Activated CD8-positive, alpha-beta T cell treated with anti-CD3 and anti-CD28 coated beads, Interleukin-2, amount 10 ng/mL, durations not matched to agents 7 days and 5 days (primary cell): ENCODE measurements at regions not wholly inside any gene's neighbourhood (a gene's known extent, or its start where the extent isn't known, plus 50 kb on each side); places are given as distances from the start of the nearest gene placed in this dataset. TPM values are rescaled to one million over a fixed set of nuclear protein-coding genes. Genes with fewer than 3 reads are reported as not detected.

ENCODE experiments used
- ATAC-seq: fragments of 150-1000 bp; cut with Tn5 transposase; one replicate; pipeline ENCODE4 v1.10.0; 2021; ENCODE audit warnings: moderate library complexity
- CTCF ChIA-PET: fragments of 350-600 bp; sonication (Branson Sonifier 250); formaldehyde crosslinking; loops from one replicate; lab custom pipeline; 2021; ENCODE audit warnings: antibody characterized with exemption; lab: Charles Lee
- POLR2A ChIA-PET: fragments of 350-600 bp; sonication (Branson Sonifier 250); formaldehyde crosslinking; loops from one replicate; lab custom pipeline; 2021; ENCODE audit warnings: antibody characterized with exemption; lab: Charles Lee
- DNase-seq: peaks from one replicate; pipeline ENCODE4 v3.0.0-alpha.2; 2020
- H3K27ac Mint-ChIP-seq: one replicate; pipeline ENCODE4 v1.8.0; 2021; ENCODE audit warnings: mild to moderate bottlenecking, mixed read lengths
- H3K27me3 Mint-ChIP-seq: one replicate; pipeline ENCODE4 v1.8.0; 2021; ENCODE audit warnings: low read depth, mixed read lengths
- H3K36me3 Mint-ChIP-seq: one replicate; pipeline ENCODE4 v1.8.0; 2021; ENCODE audit warnings: low read depth, mixed read lengths
- H3K4me1 Mint-ChIP-seq: one replicate; pipeline ENCODE4 v1.8.0; 2021; ENCODE audit warnings: low read depth, mixed read lengths
- H3K4me3 Mint-ChIP-seq: one replicate; pipeline ENCODE4 v1.8.0; 2021; ENCODE audit warnings: mild to moderate bottlenecking, mixed read lengths
- H3K9me3 Mint-ChIP-seq: one replicate; pipeline ENCODE4 v1.8.0; 2022; ENCODE audit warnings: mixed read lengths; ENCODE audit not compliant: insufficient read depth
- microRNA-seq: library from miRNA; unstranded; fragments of <30 nt; microRNA quantifications from one replicate; pipeline ENCODE4 v1.2.0, GENCODE V29; 2022

DNA sequence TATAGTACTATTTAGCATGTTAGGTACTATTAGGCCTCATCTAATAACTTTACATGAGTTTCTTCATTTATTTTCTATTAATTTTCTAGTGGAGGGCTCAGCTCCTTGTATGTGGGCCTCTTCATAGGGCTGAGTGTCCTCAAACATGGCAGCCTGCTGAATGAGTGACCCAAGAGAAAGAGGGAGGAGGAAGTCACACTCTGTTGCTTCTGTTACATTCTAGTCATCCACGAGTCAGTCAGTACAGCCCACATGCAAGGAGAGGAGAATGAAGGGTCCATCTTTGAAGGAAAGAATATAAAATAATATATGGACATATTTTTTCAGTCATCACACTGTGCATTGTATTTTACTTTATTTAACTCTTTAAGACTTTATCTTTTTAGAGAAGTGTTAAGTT, 66.6 kb upstream of the NR3C1 start:
- H3K9me3 Mint-ChIP-seq, result no peaks in the 10 kb centered on the region
- peaks cover 2% of the 10 kb centered on the region for H3K27me3 Mint-ChIP-seq
- POLR2A ChIA-PET, result no interaction called here
- ATAC-seq (no peak), DNase-seq (no peak)
- no peak overlapping the region for H3K27ac Mint-ChIP-seq
- CTCF ChIA-PET, result no interaction called here
- no peaks in the 10 kb centered on the region for H3K4me1 Mint-ChIP-seq
- no peaks in the 10 kb centered on the region for H3K36me3 Mint-ChIP-seq
- no peak overlapping the region for H3K4me3 Mint-ChIP-seq

DNA sequence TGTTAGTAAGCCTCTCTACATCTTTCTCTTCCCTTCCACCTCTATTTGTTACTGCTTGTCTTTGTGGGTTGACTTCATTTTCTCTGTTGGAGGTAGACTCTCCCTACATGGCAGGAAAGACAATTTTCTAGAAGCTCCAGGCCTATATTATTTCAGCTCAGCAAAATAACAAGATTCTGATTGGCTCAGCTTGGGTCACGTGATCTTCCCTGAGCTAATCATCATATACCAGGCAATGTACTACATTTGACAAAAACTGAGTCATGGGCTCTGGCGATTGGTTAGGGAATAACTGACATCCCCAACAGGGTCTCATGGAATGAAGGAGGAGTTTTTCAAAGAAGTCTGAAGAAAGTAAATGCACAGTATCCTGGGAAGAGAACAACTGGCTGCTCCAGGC, 65.6 kb upstream of the NR3C1 start:
- no peaks in the 10 kb centered on the region for H3K36me3 Mint-ChIP-seq
- H3K4me3 Mint-ChIP-seq, result no peak overlapping the region
- CTCF ChIA-PET, result no interaction called here
- POLR2A ChIA-PET, result interaction anchor here (0.9 kb wide), 1 partner anchor 587 kb away, joined by 3 read pairs; no protein-coding TSS in a partner anchor
- no peaks in the 10 kb centered on the region for H3K27me3 Mint-ChIP-seq
- no peak for ATAC-seq
- H3K4me1 Mint-ChIP-seq, result no peaks in the 10 kb centered on the region
- DNase-seq, result no peak
- no peak overlapping the region for H3K27ac Mint-ChIP-seq
- H3K9me3 Mint-ChIP-seq, result no peaks in the 10 kb centered on the region

DNA sequence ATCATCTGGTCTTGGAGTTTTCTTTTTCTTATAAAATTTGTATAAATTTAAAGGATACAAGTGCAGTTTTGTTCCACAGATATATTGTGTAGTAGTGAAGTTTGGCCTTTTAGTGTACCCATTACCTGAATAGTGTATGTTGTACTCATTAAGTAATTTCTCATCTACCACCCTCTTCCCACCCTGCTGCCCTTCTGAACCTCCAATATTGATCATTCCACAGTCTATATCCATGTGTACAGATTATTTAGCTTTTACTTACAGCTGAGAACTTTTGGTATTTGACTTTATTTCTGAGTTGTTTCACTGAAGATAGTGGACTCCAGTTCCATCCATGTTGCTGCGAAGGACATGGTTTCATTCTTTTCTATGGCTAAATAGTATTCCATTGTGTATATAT, 63.1 kb upstream of the NR3C1 start:
- POLR2A ChIA-PET, result no interaction called here
- DNase-seq, result no peak
- CTCF ChIA-PET, result no interaction called here

DNA sequence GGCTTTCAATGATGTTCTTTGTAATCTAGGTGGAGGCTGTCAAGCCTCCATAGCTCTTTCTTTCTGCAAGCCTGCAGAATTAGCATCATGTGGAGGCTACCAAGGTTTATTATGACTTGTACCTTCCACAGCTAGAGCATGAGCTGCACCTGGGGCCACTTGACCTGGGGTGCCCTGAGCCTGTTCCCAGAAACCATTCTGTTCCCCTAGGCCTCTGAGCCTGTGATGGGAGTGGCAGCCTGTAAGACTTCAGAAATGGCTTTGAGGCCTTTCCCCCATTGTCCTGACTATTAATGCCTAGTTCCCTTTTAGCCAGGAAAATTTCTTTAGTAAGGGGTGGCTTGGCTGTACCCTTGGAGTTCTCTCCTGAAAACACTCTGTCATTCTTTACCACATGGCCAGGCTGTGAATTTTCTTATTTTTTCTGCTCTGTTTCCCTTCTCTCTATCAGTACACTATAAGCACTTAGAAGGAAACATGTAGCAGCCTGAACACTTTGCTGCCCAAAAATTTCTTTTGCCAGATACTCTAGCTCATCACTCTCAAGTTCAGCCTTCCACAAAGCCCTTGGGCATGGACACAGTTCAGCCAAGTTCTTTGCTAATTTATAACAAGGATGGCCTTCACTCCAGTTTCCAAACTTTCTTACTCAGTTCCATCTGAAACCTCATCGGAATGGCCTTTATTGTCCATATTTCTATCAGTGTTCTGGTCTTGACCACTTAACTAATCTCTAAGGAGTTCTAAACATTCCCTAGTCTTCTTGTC, 61.4 kb upstream of the NR3C1 start:
- ATAC-seq (no peak), DNase-seq (no peak)
- Mint-ChIP-seq H3K4me1 (no peaks in the 10 kb centered on the region), H3K27ac (no peak overlapping the region), H3K4me3 (no peak overlapping the region), H3K36me3 (no peaks in the 10 kb centered on the region), H3K9me3 (no peaks in the 10 kb centered on the region), H3K27me3 (no peaks in the 10 kb centered on the region)
- ChIA-PET POLR2A (no interaction called here), CTCF (no interaction called here)

More for the DNA sequence above, 63.1 kb upstream of the NR3C1 start:
- no peak overlapping the region for H3K4me3 Mint-ChIP-seq
- no peak overlapping the region for H3K27ac Mint-ChIP-seq
- no peaks in the 10 kb centered on the region for H3K27me3 Mint-ChIP-seq
- no peaks in the 10 kb centered on the region for H3K4me1 Mint-ChIP-seq
- H3K36me3 Mint-ChIP-seq, result no peaks in the 10 kb centered on the region
- no peak for ATAC-seq
- no peaks in the 10 kb centered on the region for H3K9me3 Mint-ChIP-seq

DNA sequence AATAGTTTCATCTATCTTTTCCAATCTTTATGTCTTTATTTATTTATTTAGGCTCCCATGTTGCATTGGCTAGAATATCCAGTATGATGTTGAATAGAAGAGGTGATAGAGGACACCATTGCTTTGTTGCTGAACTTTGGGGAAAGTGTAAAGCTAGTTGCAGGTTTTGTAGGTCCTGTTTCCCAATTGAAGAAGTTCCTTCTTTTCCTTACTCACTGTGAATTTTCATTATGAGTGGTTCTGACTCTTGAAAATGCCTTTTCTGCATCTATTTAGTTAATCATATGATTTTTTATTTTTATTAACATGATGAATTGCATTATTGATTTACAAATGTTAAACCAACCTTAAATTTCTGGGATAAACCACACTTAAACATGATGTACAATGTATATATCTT, 58.9 kb upstream of the NR3C1 start:
- ChIA-PET CTCF (no interaction called here), POLR2A (no interaction called here)
- Mint-ChIP-seq H3K4me1 (no peaks in the 10 kb centered on the region), H3K36me3 (no peaks in the 10 kb centered on the region), H3K9me3 (no peaks in the 10 kb centered on the region), H3K27ac (no peak overlapping the region), H3K4me3 (no peak overlapping the region), H3K27me3 (no peaks in the 10 kb centered on the region)
- no peak for DNase-seq
- no peak for ATAC-seq

DNA sequence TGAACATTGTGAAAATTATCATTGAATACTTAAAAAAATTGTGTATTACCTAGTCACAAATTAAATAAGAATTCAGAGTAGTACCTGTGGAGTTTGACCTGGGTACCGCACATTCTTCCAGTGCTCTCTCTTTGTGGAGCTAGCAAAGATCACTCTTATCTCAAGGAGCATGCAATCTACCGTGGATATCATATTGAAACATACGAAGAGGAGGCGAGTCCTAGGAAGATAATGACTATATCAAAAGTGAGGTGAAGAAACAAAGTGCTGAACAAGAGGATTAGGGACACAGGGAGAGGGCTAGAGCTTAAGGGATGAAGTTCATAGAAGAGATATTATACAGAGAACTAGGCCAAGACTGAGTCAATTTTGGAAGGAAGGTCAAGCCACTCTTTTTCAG, 55.9 kb upstream of the NR3C1 start:
- Mint-ChIP-seq H3K36me3 (no peaks in the 10 kb centered on the region), H3K4me1 (no peaks in the 10 kb centered on the region), H3K27me3 (no peaks in the 10 kb centered on the region), H3K27ac (no peak overlapping the region), H3K4me3 (no peak overlapping the region), H3K9me3 (no peaks in the 10 kb centered on the region)
- ChIA-PET POLR2A (no interaction called here), CTCF (interaction anchor here (1.4 kb wide), 1 partner anchor 12 kb away, joined by 3 read pairs; no protein-coding TSS in a partner anchor)
- no peak for DNase-seq
- ATAC-seq, result no peak

DNA sequence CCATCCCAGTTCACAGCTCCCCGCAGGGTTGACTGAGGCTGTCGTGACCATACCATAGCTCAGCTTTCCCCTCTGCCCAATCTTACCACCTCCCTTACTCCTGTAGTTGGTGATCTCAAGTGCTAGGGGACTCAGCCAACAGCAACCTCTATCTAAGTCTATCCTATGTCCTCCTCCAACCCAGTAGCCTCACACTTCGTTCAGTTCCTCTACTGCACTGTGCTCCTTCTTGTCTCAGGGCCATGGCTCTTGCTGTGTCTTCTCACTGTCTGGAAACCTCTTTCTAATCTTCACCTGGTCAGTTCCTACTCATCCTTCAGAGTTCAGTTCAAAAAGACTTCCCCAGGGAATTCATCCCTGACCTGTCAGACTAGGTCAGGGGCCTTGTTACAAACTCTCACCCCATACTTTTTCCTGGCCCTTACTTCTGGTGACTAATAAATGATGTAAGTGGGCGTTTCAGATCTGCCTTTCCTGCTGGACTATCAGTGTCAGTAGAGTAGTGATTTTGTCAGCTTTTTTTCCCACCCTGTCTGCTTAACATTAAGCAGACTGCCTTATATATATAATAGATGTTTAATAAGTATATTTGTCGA, 53.6 kb upstream of the NR3C1 start:
- no peaks in the 10 kb centered on the region for H3K27me3 Mint-ChIP-seq
- ChIA-PET CTCF (no interaction called here), POLR2A (interaction anchor here (0.6 kb wide), 1 partner anchor 192 kb away, joined by 3 read pairs; no protein-coding TSS in a partner anchor)
- no peak overlapping the region for H3K27ac Mint-ChIP-seq
- ATAC-seq (no peak), DNase-seq (no peak)
- H3K4me3 Mint-ChIP-seq, result no peak overlapping the region
- no peaks in the 10 kb centered on the region for H3K4me1 Mint-ChIP-seq
- no peaks in the 10 kb centered on the region for H3K9me3 Mint-ChIP-seq
- H3K36me3 Mint-ChIP-seq, result no peaks in the 10 kb centered on the region

DNA sequence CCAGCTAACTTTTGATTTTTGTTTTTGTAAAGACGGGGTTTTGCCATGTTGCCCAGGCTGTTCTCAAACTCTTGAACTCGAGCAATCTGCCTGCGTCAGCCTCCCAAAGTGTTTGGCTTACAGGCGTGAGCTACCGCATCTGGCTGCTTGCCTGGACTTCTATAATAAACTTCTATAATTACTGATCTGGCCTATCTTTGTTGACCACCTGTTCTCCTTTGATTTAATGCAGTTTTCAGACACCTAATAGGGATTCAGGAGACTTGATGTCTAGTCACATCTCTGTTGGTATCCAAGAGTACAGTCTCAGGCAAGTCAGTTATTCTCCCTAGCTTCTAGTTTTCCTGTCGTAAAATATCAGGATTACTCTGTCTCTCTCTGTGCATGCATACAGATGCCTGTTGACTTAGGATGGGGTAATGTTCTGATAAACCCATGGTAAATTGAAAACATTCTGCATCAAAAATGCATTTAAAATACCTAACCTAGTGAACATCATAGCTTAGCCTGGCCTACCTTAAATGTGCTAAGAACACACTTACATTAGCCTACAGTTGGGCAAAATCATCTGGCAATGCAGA, 51.5 kb upstream of the NR3C1 start:
- ATAC-seq (no peak), DNase-seq (no peak)
- H3K27me3 Mint-ChIP-seq, result no peaks in the 10 kb centered on the region
- CTCF ChIA-PET, result interaction anchor here (0.9 to 1.2 kb wide), 2 partner anchors 9 to 13 kb away, joined by 3 read pairs; no protein-coding TSS in a partner anchor
- POLR2A ChIA-PET, result no interaction called here
- H3K4me3 Mint-ChIP-seq, result no peak overlapping the region
- H3K4me1 Mint-ChIP-seq, result no peaks in the 10 kb centered on the region
- no peak overlapping the region for H3K27ac Mint-ChIP-seq
- no peaks in the 10 kb centered on the region for H3K9me3 Mint-ChIP-seq
- H3K36me3 Mint-ChIP-seq, result no peaks in the 10 kb centered on the region

DNA sequence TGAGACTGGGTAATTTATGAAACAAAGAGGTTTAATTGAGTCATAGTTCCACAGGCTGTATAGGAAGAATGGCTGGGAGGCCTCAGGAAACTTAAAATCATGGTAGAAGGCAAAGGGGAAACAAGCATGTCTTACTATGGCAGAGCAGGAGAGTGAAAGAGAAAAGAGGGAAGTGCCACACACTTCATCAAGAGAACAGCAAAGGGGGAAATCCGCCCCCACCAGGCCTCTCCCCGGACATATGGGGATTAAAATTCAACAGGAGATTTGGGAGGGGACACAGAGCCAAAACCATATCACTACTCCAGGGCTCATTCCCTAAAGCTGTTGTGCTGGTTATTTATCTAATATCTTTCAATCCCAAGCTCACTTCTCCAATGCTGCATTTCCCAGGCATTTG, 50.2 kb upstream of the NR3C1 start:
- Mint-ChIP-seq H3K9me3 (no peaks in the 10 kb centered on the region), H3K4me3 (no peak overlapping the region), H3K27me3 (no peaks in the 10 kb centered on the region), H3K4me1 (no peaks in the 10 kb centered on the region), H3K36me3 (no peaks in the 10 kb centered on the region), H3K27ac (no peak overlapping the region)
- no peak for ATAC-seq
- no peak for DNase-seq
- POLR2A ChIA-PET, result no interaction called here
- CTCF ChIA-PET, result no interaction called here

Small RNAs in the stretch of these regions (microRNA-seq; reads per million reads assigned to microRNA genes)
- gene MIR5197, result not detected
